OCI-LY1 (cell line): ENCODE measurements at regions not wholly inside any gene's neighbourhood (a gene's known extent, or its start where the extent isn't known, plus 50 kb on each side); places are given as distances from the start of the nearest gene placed in this dataset.

Source experiments
- H2AFZ ChIP-seq: fragments of 200-600 bp; sonication (generic), shearing (Covaris generic); 2 replicates; pipeline ENCODE4 v1.6.0; 2014; ENCODE audit warnings: antibody characterized with exemption, mild to moderate bottlenecking, low read length
- H3F3A ChIP-seq: fragments of 200-600 bp; sonication (generic), shearing (Covaris generic); 2 replicates; pipeline ENCODE4 v1.6.0; 2014; ENCODE audit warnings: mild to moderate bottlenecking, antibody characterized with exemption, low read length, moderate library complexity; ENCODE audit not compliant: insufficient read depth
- H3K27ac ChIP-seq: fragments of 200-600 bp; sonication (generic); 2 replicates; pipeline ENCODE4 v1.5.1; 2014; ENCODE audit warnings: low read length, mixed run types, mild to moderate bottlenecking, low read depth; ENCODE audit not compliant: poor library complexity, severe bottlenecking
- H3K27me3 ChIP-seq: fragments of 200-600 bp; sonication (generic); 2 replicates; pipeline ENCODE4 v1.6.0; 2014; ENCODE audit warnings: antibody characterized with exemption, mild to moderate bottlenecking, low read length, moderate library complexity; ENCODE audit not compliant: insufficient read depth
- H3K36me3 ChIP-seq: fragments of 200-600 bp; sonication (generic); 2 replicates; pipeline ENCODE4 v1.6.1; 2014; ENCODE audit warnings: mild to moderate bottlenecking, antibody characterized with exemption, low read length, moderate library complexity, mixed read lengths; ENCODE audit not compliant: insufficient read depth
- H3K4me1 ChIP-seq: fragments of 200-600 bp; sonication (generic); 2 replicates; pipeline ENCODE4 v1.5.1; 2014; ENCODE audit warnings: mild to moderate bottlenecking, low read length, moderate library complexity; ENCODE audit not compliant: insufficient read depth, severe bottlenecking
- H3K4me2 ChIP-seq: fragments of 200-600 bp; sonication (generic), shearing (Covaris generic); 2 replicates; pipeline ENCODE4 v1.6.1; 2014; ENCODE audit warnings: low read length
- H3K4me3 ChIP-seq: fragments of 200-600 bp; sonication (generic); 2 replicates; pipeline ENCODE4 v1.5.1; 2014; ENCODE audit warnings: low read length, low read depth, mild to moderate bottlenecking, mixed read lengths; ENCODE audit not compliant: poor library complexity, severe bottlenecking
- H3K79me2 ChIP-seq: fragments of 200-600 bp; shearing (Covaris generic); 2 replicates; pipeline ENCODE4 v1.6.1; 2016; ENCODE audit warnings: mixed run types, low read length, mixed read lengths; ENCODE audit not compliant: insufficient read depth
- H3K9ac ChIP-seq: fragments of 200-600 bp; sonication (generic), shearing (Covaris generic); 2 replicates; pipeline ENCODE4 v1.6.1; 2014; ENCODE audit warnings: mild to moderate bottlenecking, low read length, mixed read lengths
- H3K9me2 ChIP-seq: fragments of 200-600 bp; sonication (generic), shearing (Covaris generic); 2 replicates; pipeline ENCODE4 v1.6.1; 2014; ENCODE audit warnings: low read depth, mild to moderate bottlenecking, low read length, mixed read lengths
- H3K9me3 ChIP-seq: fragments of 200-600 bp; shearing (Covaris generic); 2 replicates; pipeline ENCODE4 v1.6.1; 2014; ENCODE audit warnings: low read length, mixed read lengths
- H4K20me1 ChIP-seq: fragments of 200-600 bp; sonication (generic), shearing (Covaris generic); 2 replicates; pipeline ENCODE4 v1.6.0; 2016; ENCODE audit warnings: mild to moderate bottlenecking, low read length; ENCODE audit not compliant: insufficient read depth
- CTCF ChIP-seq: fragments of 200-600 bp; sonication (generic), shearing (Covaris generic); IDR thresholded peaks from 2 replicates; pipeline ENCODE4 v1.5.1; 2017; ENCODE audit warnings: mild to moderate bottlenecking, antibody characterized with exemption, low read length, moderate library complexity, mixed read lengths
- EZH2 ChIP-seq: fragments of 200-600 bp; sonication (generic), shearing (Covaris generic); IDR thresholded peaks from 2 replicates; pipeline ENCODE4 v1.8.0; 2017; ENCODE audit warnings: borderline replicate concordance, mixed run types, mild to moderate bottlenecking, antibody characterized with exemption, low read length, moderate library complexity, mixed read lengths

GRCh38 chr16:16798504-16798903 lies 419.6 kb downstream of the NPIPA7 start:
- no peak overlapping the region for H3K27ac ChIP-seq
- no peak overlapping the region for H3K4me3 ChIP-seq
- H3K36me3 ChIP-seq: no peaks in the 10 kb centered on the region
- H3K79me2 ChIP-seq: no peaks in the 10 kb centered on the region
- H3K4me2 ChIP-seq: no peak overlapping the region
- H4K20me1 ChIP-seq: no peaks in the 10 kb centered on the region
- no peaks in the 10 kb centered on the region for H3K4me1 ChIP-seq
- H3K9me2 ChIP-seq: no peaks in the 10 kb centered on the region
- H2AFZ ChIP-seq: no peak overlapping the region
- H3K9me3 ChIP-seq: no peaks in the 10 kb centered on the region
- no peaks in the 10 kb centered on the region for H3K27me3 ChIP-seq
- H3F3A ChIP-seq: no peaks in the 10 kb centered on the region
- H3K9ac ChIP-seq: no peak overlapping the region
- TF ChIP-seq CTCF (no peak), EZH2 (no peak)

GRCh38 chr16:16805809-16806208 lies 426.9 kb downstream of the NPIPA7 start:
- Histone ChIP-seq H4K20me1 (no peaks in the 10 kb centered on the region), H3K9me3 (no peaks in the 10 kb centered on the region), H3K4me3 (no peak overlapping the region), H3K79me2 (no peaks in the 10 kb centered on the region), H3K27ac (no peak overlapping the region), H3K9ac (no peak overlapping the region), H3F3A (no peaks in the 10 kb centered on the region), H3K36me3 (no peaks in the 10 kb centered on the region), H3K27me3 (no peaks in the 10 kb centered on the region), H3K9me2 (no peaks in the 10 kb centered on the region), H3K4me2 (no peak overlapping the region), H3K4me1 (no peaks in the 10 kb centered on the region), H2AFZ (no peak overlapping the region)
- no peak for TF ChIP-seq EZH2
- no peak for TF ChIP-seq CTCF

- Histone ChIP-seq H3K9ac (no peak overlapping the region), H3K4me3 (no peak overlapping the region), H3K79me2 (no peaks in the 10 kb centered on the region), H3F3A (no peaks in the 10 kb centered on the region), H4K20me1 (no peaks in the 10 kb centered on the region), H3K4me2 (no peak overlapping the region), H3K36me3 (no peaks in the 10 kb centered on the region), H3K9me2 (no peaks in the 10 kb centered on the region), H3K4me1 (no peaks in the 10 kb centered on the region), H3K9me3 (no peaks in the 10 kb centered on the region), H3K27ac (no peak overlapping the region), H3K27me3 (no peaks in the 10 kb centered on the region), H2AFZ (no peak overlapping the region)
- TF ChIP-seq EZH2: no peak
- TF ChIP-seq CTCF: no peak
Measured at GRCh38 chr16:16815641-16816040, 436.7 kb downstream of the NPIPA7 start.
